Fibroblast of lung (primary cell): ENCODE measurements at regions not wholly inside any gene's neighbourhood (a gene's known extent, or its start where the extent isn't known, plus 50 kb on each side); places are given as distances from the start of the nearest gene placed in this dataset.

Experiments
- CTCF ChIP-seq, 2 donors: IDR thresholded peaks in 1 of 2; conservative IDR thresholded peaks in 1 of 2; 1 replicate in 1 of 2; 2 replicates in 1 of 2; pipeline ENCODE4 v1.5.1; 2011 to 2012; ENCODE audit warnings: low read length in 2 of 2, control low read depth in 1 of 2, inconsistent platforms in 1 of 2, low read depth in 1 of 2, mild to moderate bottlenecking in 1 of 2
- EZH2 ChIP-seq: IDR thresholded peaks from 2 replicates; pipeline ENCODE4 v1.5.1; 2012; ENCODE audit warnings: low read length, control low read depth, mild to moderate bottlenecking; ENCODE audit errors: missing control alignments

GRCh38 chr7:46156086-46156485 lies 235.0 kb upstream of the IGFBP3 start:
- TF ChIP-seq CTCF (conservative IDR thresholded peaks at IDR 0.05 in 1 of 2, IDR thresholded peaks at IDR 0.05 in 1 of 2; ENCODE audit: low read depth in 1 of 2, low read length in 2 of 2) (no peak), EZH2 (no peak)
